Psoas muscle (tissue), 7 donors: ENCODE measurements at regions not wholly inside any gene's neighbourhood (a gene's known extent, or its start where the extent isn't known, plus 50 kb on each side); places are given as distances from the start of the nearest gene placed in this dataset.
"Not testable (repeated sequence)": the region's sequence is repeated elsewhere in the genome, so short reads cannot be mapped to it uniquely, and the experiment has no call there.

Experiments
- ATAC-seq, 4 donors: fragments of 200-7000 bp; cut with Tn5 transposase; one replicate each; pipeline ENCODE4 v1.9.1; 2020; ENCODE audit warnings: moderate library complexity in 3 of 4, mild to moderate bottlenecking in 2 of 4
- DNase-seq, 2 donors: peaks; one replicate each; pipeline ENCODE4 v3.0.0-alpha.2; 2020
- H3K27ac ChIP-seq: fragments of 200-600 bp; one replicate; pipeline ENCODE4 v1.8.0; 2022
- H3K27me3 ChIP-seq, 3 donors: fragments of 200-600 bp in 1 of 3; one replicate each; pipeline versions ENCODE4 v1.6.1 to v1.8.0; 2013 to 2022; ENCODE audit warnings: low read length in 2 of 3, mild to moderate bottlenecking in 2 of 3, moderate library complexity in 1 of 3; ENCODE audit not compliant: insufficient read depth in 3 of 3
- H3K36me3 ChIP-seq, 2 donors: fragments of 200-600 bp in 1 of 2; one replicate each; pipeline versions ENCODE4 v1.6.1 to v1.8.0; 2013 to 2022; ENCODE audit warnings: low read depth in 1 of 2, mild to moderate bottlenecking in 1 of 2, moderate library complexity in 1 of 2; ENCODE audit not compliant: insufficient read depth in 1 of 2
- H3K4me1 ChIP-seq: fragments of 200-600 bp; one replicate; pipeline ENCODE4 v1.8.0; 2022
- H3K4me3 ChIP-seq: fragments of 200-600 bp; one replicate; pipeline ENCODE4 v1.8.0; 2022; ENCODE audit warnings: mild to moderate bottlenecking
- H3K9me3 ChIP-seq: fragments of 200-600 bp; one replicate; pipeline ENCODE4 v1.8.0; 2022
- CTCF ChIP-seq: fragments of 200-600 bp; IDR thresholded peaks from one replicate; pipeline ENCODE4 v1.8.0; 2022; ENCODE audit warnings: antibody characterized with exemption
- WGBS, 3 donors: extraction: QIAGEN DNeasy Blood & Tissue Kit; methylation state at CpG; one replicate each; pipeline versions ENCODE4 v1.1.6 to v1.1.7; 2013; 5-methylcytosine and 5-hydroxymethylcytosine counted together
- intact Hi-C, 2 donors: fragments of 100-400 bp; cut with DNase I; formaldehyde crosslinking; loops; one replicate each; pipeline versions ENCODE4 v1.11.0 to v1.14.2; 2022
- donor health status: healthy with polysubstance abuse.
- donor health status: DM: no; HTN: no; CAD: no; lungs with moderate emphysema.
- donor health status: Bipolar disorder and iron deficiency.
- donor health status: healthy.
- donor health status: DM: yes; HTN: yes; CAD: no.
- donor health status: DM: no; HTN: no; CAD: no.
- donor health status: DM: yes; HTN: yes; CAD: no.

- no peak overlapping the region for H3K27ac ChIP-seq
- WGBS, 3 donors: 0 to 3% (median 1%) methylated on average over 1 of the region's 1 CpG
- H3K4me1 ChIP-seq: no peaks in the 10 kb centered on the region
- no peaks in the 10 kb centered on the region for H3K9me3 ChIP-seq
- H3K27me3 ChIP-seq: no peaks in the 10 kb centered on the region
- intact Hi-C loops: no loop called here
- no peaks in the 10 kb centered on the region for H3K36me3 ChIP-seq
- peak; percentile 58 for TF ChIP-seq CTCF
- DNase-seq: peak in 1 of 2 donors; percentile 25
- H3K4me3 ChIP-seq: no peak overlapping the region
- ATAC-seq: peak; percentile 67 to 81 (median 74)
Observed at GRCh38 chr21:17270229-17270628, 242.6 kb upstream of the CXADR start.

GRCh38 chr21:17279663-17280062, 233.2 kb upstream of the CXADR start:
- DNase-seq: no peak
- ATAC-seq: no peak
- no peak for TF ChIP-seq CTCF
- intact Hi-C loops: no loop called here
- no peaks in the 10 kb centered on the region for H3K4me1 ChIP-seq
- no peaks in the 10 kb centered on the region for H3K27me3 ChIP-seq
- H3K4me3 ChIP-seq: no peak overlapping the region
- no peaks in the 10 kb centered on the region for H3K36me3 ChIP-seq
- H3K27ac ChIP-seq: no peak overlapping the region
- peaks cover 7% of the 10 kb centered on the region for H3K9me3 ChIP-seq
- 75 to 93% (median 79%) methylated on average over 3 of the region's 3 CpGs for WGBS, 3 donors

GRCh38 chr21:17293016-17293562, 219.8 kb upstream of the CXADR start:
- WGBS, 3 donors: 87 to 93% (median 92%) methylated on average over 7 to 11 of the region's 11 CpGs
- DNase-seq, H3K27ac ChIP-seq, ATAC-seq, H3K27me3 ChIP-seq, H3K36me3 ChIP-seq, intact Hi-C loops, H3K4me1 ChIP-seq, H3K4me3 ChIP-seq: not testable (repeated sequence)
- peaks cover 11% of the 10 kb centered on the region for H3K9me3 ChIP-seq

- 58 to 70% (median 67%) methylated on average over 5 of the region's 5 CpGs for WGBS, 3 donors
- H3K4me3 ChIP-seq: no peak overlapping the region
- ATAC-seq (no peak), DNase-seq (peak in 1 of 2 donors; percentile 26)
- H3K27ac ChIP-seq: no peak overlapping the region
- H3K4me1 ChIP-seq: no peaks in the 10 kb centered on the region
- H3K36me3 ChIP-seq: no peaks in the 10 kb centered on the region
- intact Hi-C loops: no loop called here
- H3K27me3 ChIP-seq: no peaks in the 10 kb centered on the region
- no peak for TF ChIP-seq CTCF
- peaks cover 11% of the 10 kb centered on the region for H3K9me3 ChIP-seq
Observed at GRCh38 chr21:17295997-17296396, 216.8 kb upstream of the CXADR start.

GRCh38 chr21:17299576-17299975, 213.3 kb upstream of the CXADR start:
- DNase-seq, H3K9me3 ChIP-seq, H3K4me3 ChIP-seq, H3K36me3 ChIP-seq, H3K27me3 ChIP-seq, H3K27ac ChIP-seq, intact Hi-C loops, ATAC-seq, H3K4me1 ChIP-seq: not testable (repeated sequence)
- 69 to 75% (median 70%) methylated on average over 1 of the region's 1 CpG for WGBS, 3 donors

- H3K36me3 ChIP-seq, H3K9me3 ChIP-seq, H3K27ac ChIP-seq, H3K4me3 ChIP-seq, ATAC-seq, H3K4me1 ChIP-seq, H3K27me3 ChIP-seq, intact Hi-C loops, DNase-seq: not testable (repeated sequence)
- WGBS, 3 donors: 79 to 94% (median 83%) methylated on average over 8 to 9 of the region's 9 CpGs
Observed at GRCh38 chr21:17327715-17328114, 185.1 kb upstream of the CXADR start.
